Lung (tissue), 11 donors: ENCODE measurements at regions not wholly inside any gene's neighbourhood (a gene's known extent, or its start where the extent isn't known, plus 50 kb on each side); places are given as distances from the start of the nearest gene placed in this dataset.

Source experiments
- ATAC-seq: fragments of 200-7000 bp; cut with Tn5 transposase; one replicate; pipeline ENCODE4 v1.9.1; 2020; ENCODE audit warnings: moderate number of reproducible peaks; ENCODE audit not compliant: insufficient read depth, low FRiP score
- DNase-seq, 3 donors: peaks; one replicate each; pipeline ENCODE4 v3.0.0-alpha.2; 2013 to 2017
- H3K27ac ChIP-seq, 2 donors: one replicate each; pipeline ENCODE4 v1.5.1; 2013; ENCODE audit warnings: mild to moderate bottlenecking in 2 of 2, moderate library complexity in 2 of 2, control low read depth in 1 of 2, inconsistent platforms in 1 of 2, low read depth in 1 of 2, low read length in 1 of 2
- H3K27me3 ChIP-seq, 3 donors: one replicate each; pipeline ENCODE4 v1.5.1; 2013; ENCODE audit warnings: low read length in 2 of 3; ENCODE audit not compliant: control insufficient read depth in 3 of 3, insufficient read depth in 3 of 3
- H3K36me3 ChIP-seq, 4 donors: one replicate each; pipeline ENCODE4 v1.5.1; 2013; ENCODE audit warnings: low read length in 4 of 4, mild to moderate bottlenecking in 1 of 4, moderate library complexity in 1 of 4; ENCODE audit not compliant: control insufficient read depth in 4 of 4, insufficient read depth in 4 of 4
- H3K4me1 ChIP-seq, 5 donors: one replicate each; pipeline ENCODE4 v1.5.1; 2013; ENCODE audit warnings: low read length in 5 of 5, mild to moderate bottlenecking in 2 of 5, moderate library complexity in 1 of 5; ENCODE audit not compliant: control insufficient read depth in 5 of 5, insufficient read depth in 5 of 5
- H3K4me3 ChIP-seq: one replicate; pipeline ENCODE4 v1.5.1; 2013; ENCODE audit warnings: mild to moderate bottlenecking, control low read depth, moderate library complexity
- H3K9ac ChIP-seq, 2 donors: one replicate each; pipeline ENCODE4 v1.5.1; 2013; ENCODE audit warnings: low read length in 2 of 2, control low read depth in 1 of 2; ENCODE audit not compliant: insufficient read depth in 1 of 2
- H3K9me3 ChIP-seq, 4 donors: one replicate each; pipeline ENCODE4 v1.5.1; 2013; ENCODE audit warnings: low read length in 3 of 4, mild to moderate bottlenecking in 1 of 4, moderate library complexity in 1 of 4; ENCODE audit not compliant: control insufficient read depth in 4 of 4, insufficient read depth in 3 of 4
- CTCF ChIP-seq: IDR thresholded peaks from 2 replicates; pipeline ENCODE4 v1.5.1; 2012; ENCODE audit warnings: mild to moderate bottlenecking; ENCODE audit errors: control extremely low read depth, extremely low read depth
- WGBS, 2 donors: extraction: QIAGEN DNeasy Blood & Tissue Kit; methylation state at CpG; one replicate each; pipeline ENCODE4 v1.1.7; 2013; 5-methylcytosine and 5-hydroxymethylcytosine counted together
- donor health status: control.
- donor health status: control.
- donor health status: Bipolar disorder and iron deficiency.
- donor health status: healthy.
- donor health status: DM: yes; HTN: yes; CAD: no.

- no peaks in the 10 kb centered on the region for H3K9me3 ChIP-seq
- DNase-seq, result no peak
- no peak for ATAC-seq
- peaks cover 0 to 8% (median 0%) of the 10 kb centered on the region in 5 donors for H3K4me1 ChIP-seq
- WGBS, 2 donors, result 88 to 92% methylated on average over 7 of the region's 7 CpGs
- no peak for TF ChIP-seq CTCF
- no peaks in the 10 kb centered on the region for H3K36me3 ChIP-seq
- no peak overlapping the region for H3K27ac ChIP-seq
- H3K9ac ChIP-seq, result no peak overlapping the region
- H3K27me3 ChIP-seq, result no peaks in the 10 kb centered on the region
- no peak overlapping the region for H3K4me3 ChIP-seq
Measured at GRCh38 chr13:47241446-47241845, 344.6 kb upstream of the HTR2A start.

GRCh38 chr13:47239025-47239424, 342.2 kb upstream of the HTR2A start:
- WGBS, 2 donors, result 87% methylated on average over 3 of the region's 3 CpGs
- no peaks in the 10 kb centered on the region for H3K36me3 ChIP-seq
- no peaks in the 10 kb centered on the region for H3K27me3 ChIP-seq
- no peak overlapping the region for H3K4me3 ChIP-seq
- H3K9me3 ChIP-seq, result no peaks in the 10 kb centered on the region
- ATAC-seq (no peak), DNase-seq (no peak)
- TF ChIP-seq CTCF, result no peak
- H3K4me1 ChIP-seq, result peaks cover 0 to 8% (median 0%) of the 10 kb centered on the region in 5 donors
- H3K27ac ChIP-seq, result no peak overlapping the region
- H3K9ac ChIP-seq, result no peak overlapping the region

GRCh38 chr13:47237571-47237970, 340.7 kb upstream of the HTR2A start:
- Histone ChIP-seq H3K27ac (no peak overlapping the region), H3K9me3 (no peaks in the 10 kb centered on the region), H3K27me3 (no peaks in the 10 kb centered on the region), H3K4me1 (peaks cover 0 to 8% (median 0%) of the 10 kb centered on the region in 5 donors), H3K9ac (no peak overlapping the region), H3K36me3 (no peaks in the 10 kb centered on the region), H3K4me3 (no peak overlapping the region)
- peak in 2 of 3 donors; percentile 13 to 21 for DNase-seq
- WGBS, 2 donors, result 68 to 77% methylated on average over 2 of the region's 2 CpGs
- no peak for ATAC-seq
- TF ChIP-seq CTCF, result no peak

- 87 to 96% methylated on average over 1 of the region's 1 CpG for WGBS, 2 donors
- DNase-seq (no peak), ATAC-seq (no peak)
- no peaks in the 10 kb centered on the region for H3K27me3 ChIP-seq
- H3K27ac ChIP-seq, result no peak overlapping the region
- no peaks in the 10 kb centered on the region for H3K36me3 ChIP-seq
- H3K9me3 ChIP-seq, result peaks cover 0 to 2% (median 0%) of the 10 kb centered on the region in 4 donors
- peaks cover 0 to 8% (median 0%) of the 10 kb centered on the region in 5 donors for H3K4me1 ChIP-seq
- H3K9ac ChIP-seq, result no peak overlapping the region
- H3K4me3 ChIP-seq, result no peak overlapping the region
- no peak for TF ChIP-seq CTCF
Measured at GRCh38 chr13:47233734-47234133, 336.9 kb upstream of the HTR2A start.
